Panc1 (cell line): ENCODE measurements at regions not wholly inside any gene's neighbourhood (a gene's known extent, or its start where the extent isn't known, plus 50 kb on each side); places are given as distances from the start of the nearest gene placed in this dataset.
"Not testable (repeated sequence)": the region's sequence is repeated elsewhere in the genome, so short reads cannot be mapped to it uniquely, and the experiment has no call there.

Source experiments
- ATAC-seq: fragments of 200-7000 bp; cut with Tn5 transposase; 2 replicates; pipeline ENCODE4 v1.9.1; 2020; ENCODE audit warnings: mild to moderate bottlenecking, moderate library complexity
- BruUV-seq: library from RNA; stranded (reverse); fragments of 400-500 nt; replicated peaks from 2 replicates; lab custom pipeline; 2021; lab: Mats Ljungman, UMichigan
- CTCF ChIA-PET: fragments of 300-600 bp; sonication (Branson Sonifier 250); formaldehyde crosslinking; loops from one replicate; lab custom pipeline; 2022; ENCODE audit warnings: antibody characterized with exemption; lab: Charles Lee
- POLR2A ChIA-PET: fragments of 300-600 bp; sonication (Branson Sonifier 250); formaldehyde crosslinking; loops from one replicate; lab custom pipeline; 2022; ENCODE audit warnings: antibody characterized with exemption; lab: Charles Lee
- DNase-seq: peaks from one replicate; pipeline ENCODE4 v3.0.0-alpha.2; 2010; ENCODE audit warnings: low read depth, low spot score
- H3K27ac ChIP-seq: 2 replicates; pipeline ENCODE4 v1.5.1; 2011; ENCODE audit warnings: mild to moderate bottlenecking, low read length, inconsistent platforms
- H3K27me3 ChIP-seq: fragments of 200-500 bp; sonication (Bioruptor generic); 2 replicates; pipeline ENCODE4 v1.6.0; 2014; ENCODE audit warnings: low read length, inconsistent platforms; ENCODE audit not compliant: control insufficient read depth, insufficient read depth
- H3K36me3 ChIP-seq: fragments of 200-500 bp; sonication (Bioruptor generic); 2 replicates; pipeline ENCODE4 v1.5.1; 2014; ENCODE audit warnings: inconsistent platforms, mild to moderate bottlenecking, low read length, moderate library complexity; ENCODE audit not compliant: control insufficient read depth, insufficient read depth
- H3K4me1 ChIP-seq: 2 replicates; pipeline ENCODE4 v1.5.1; 2011; ENCODE audit warnings: inconsistent platforms, mild to moderate bottlenecking, low read length, moderate library complexity; ENCODE audit not compliant: control insufficient read depth, insufficient read depth
- H3K4me3 ChIP-seq, 2 experiments: 2 replicates each; pipeline ENCODE4 v1.5.1; 2011 to 2012; ENCODE audit warnings: low read depth in 2 of 2, low read length in 2 of 2, mild to moderate bottlenecking in 2 of 2, inconsistent platforms in 1 of 2, moderate library complexity in 1 of 2
- H3K9me3 ChIP-seq: fragments of 200-500 bp; sonication (Bioruptor generic); 2 replicates; pipeline ENCODE4 v1.5.1; 2014; ENCODE audit warnings: low read depth, mild to moderate bottlenecking, inconsistent platforms, low read length, moderate library complexity; ENCODE audit not compliant: control insufficient read depth, insufficient read depth
- POLR2AphosphoS5 ChIP-seq: IDR thresholded peaks from 2 replicates; pipeline ENCODE4 v1.6.1; 2012; ENCODE audit warnings: mild to moderate bottlenecking, low read depth, low read length, moderate library complexity
- REST ChIP-seq, 2 experiments: IDR thresholded peaks; 2 replicates each; pipeline ENCODE4 v1.6.1; 2011 to 2012; ENCODE audit warnings: low read depth in 2 of 2, control low read depth in 1 of 2, low read length in 1 of 2, mild to moderate bottlenecking in 1 of 2, moderate library complexity in 1 of 2; ENCODE audit not compliant: insufficient read depth in 1 of 2
- SIN3A ChIP-seq: IDR thresholded peaks from 2 replicates; pipeline ENCODE4 v1.6.1; 2012; ENCODE audit warnings: low read depth, mild to moderate bottlenecking, low read length, moderate library complexity, borderline replicate concordance; ENCODE audit not compliant: insufficient read depth
- TCF7L2 ChIP-seq: IDR thresholded peaks from 2 replicates; pipeline ENCODE4 v1.6.1; 2011; ENCODE audit warnings: mild to moderate bottlenecking, low read depth, low read length, inconsistent platforms
- in situ Hi-C: cut with HindIII; loops from 2 replicates; pipeline ENCODE4 v1.10.0; 2016; ENCODE audit warnings: low sequenced_read_pairs, low pct_unique_long_range_greater_than_20kb
- intact Hi-C: fragments of 100-400 bp; cut with micrococcal nuclease; formaldehyde crosslinking; loops from one replicate; pipeline ENCODE4 v1.10.0; 2022; ENCODE audit not compliant: unreplicated experiment
- TF ChIP-seq, protein P1 (sequence below): fragments of 450-650 bp; IDR thresholded peaks from 2 replicates; pipeline ENCODE4 v1.5.1; 2017; ENCODE audit warnings: mild to moderate bottlenecking

DNA sequence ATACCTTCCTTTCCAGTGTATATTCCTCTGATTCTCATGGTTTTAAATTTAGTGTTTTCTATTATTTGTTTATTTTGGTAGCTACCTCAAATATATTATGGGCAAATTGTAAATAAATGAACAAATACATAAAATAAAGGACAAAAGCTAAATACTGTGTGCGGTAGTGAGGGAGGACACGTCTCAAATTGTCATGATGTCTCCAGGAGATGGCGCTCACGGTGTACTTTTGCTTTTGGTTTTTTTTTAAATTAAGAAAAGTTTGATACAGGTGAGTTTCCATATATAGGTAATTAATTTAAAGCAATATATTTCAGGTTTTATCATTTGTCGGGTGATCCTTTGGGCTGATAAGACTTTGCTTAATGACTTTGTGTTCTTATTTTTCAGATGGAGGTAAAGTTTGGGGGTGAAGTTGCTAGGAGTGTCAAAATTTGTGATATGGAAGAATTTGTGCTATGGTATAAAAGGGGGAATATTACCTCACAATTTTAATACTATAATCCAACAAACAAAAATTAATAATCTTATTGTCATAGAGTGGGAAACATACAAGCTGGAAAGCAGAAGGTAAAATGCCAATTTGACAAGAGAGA is 68.4 kb upstream of the TMEM229A start:
- no peak overlapping the region for H3K4me3 ChIP-seq
- H3K4me1 ChIP-seq = no peaks in the 10 kb centered on the region
- H3K36me3 ChIP-seq = no peaks in the 10 kb centered on the region
- TF ChIP-seq REST (IDR thresholded peaks at IDR 0.05; ENCODE audit: insufficient read depth in 1 of 2, low read depth in 2 of 2, low read length in 1 of 2) (no peak), POLR2AphosphoS5 (no peak), SIN3A (no peak)
- TF ChIP-seq, protein P1, sequence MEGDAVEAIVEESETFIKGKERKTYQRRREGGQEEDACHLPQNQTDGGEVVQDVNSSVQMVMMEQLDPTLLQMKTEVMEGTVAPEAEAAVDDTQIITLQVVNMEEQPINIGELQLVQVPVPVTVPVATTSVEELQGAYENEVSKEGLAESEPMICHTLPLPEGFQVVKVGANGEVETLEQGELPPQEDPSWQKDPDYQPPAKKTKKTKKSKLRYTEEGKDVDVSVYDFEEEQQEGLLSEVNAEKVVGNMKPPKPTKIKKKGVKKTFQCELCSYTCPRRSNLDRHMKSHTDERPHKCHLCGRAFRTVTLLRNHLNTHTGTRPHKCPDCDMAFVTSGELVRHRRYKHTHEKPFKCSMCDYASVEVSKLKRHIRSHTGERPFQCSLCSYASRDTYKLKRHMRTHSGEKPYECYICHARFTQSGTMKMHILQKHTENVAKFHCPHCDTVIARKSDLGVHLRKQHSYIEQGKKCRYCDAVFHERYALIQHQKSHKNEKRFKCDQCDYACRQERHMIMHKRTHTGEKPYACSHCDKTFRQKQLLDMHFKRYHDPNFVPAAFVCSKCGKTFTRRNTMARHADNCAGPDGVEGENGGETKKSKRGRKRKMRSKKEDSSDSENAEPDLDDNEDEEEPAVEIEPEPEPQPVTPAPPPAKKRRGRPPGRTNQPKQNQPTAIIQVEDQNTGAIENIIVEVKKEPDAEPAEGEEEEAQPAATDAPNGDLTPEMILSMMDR = peak; percentile 39; the same call in 1 of the 2 replicates
- BruUV-seq = no TSS peak
- ChIA-PET POLR2A (no interaction called here), CTCF (no interaction called here)
- intact Hi-C loops = no loop called here
- DNase-seq (no peak), ATAC-seq (no peak)
- no peaks in the 10 kb centered on the region for H3K27me3 ChIP-seq
- H3K9me3 ChIP-seq = no peaks in the 10 kb centered on the region
- no peak overlapping the region for H3K27ac ChIP-seq
- in situ Hi-C loops = no loop called here

GRCh38 chr7:124100190-124100589 is 67.3 kb upstream of the TMEM229A start:
- ATAC-seq (no peak), DNase-seq (no peak)
- TF ChIP-seq SIN3A (no peak), TCF7L2 (no peak), REST (IDR thresholded peaks at IDR 0.05; ENCODE audit: insufficient read depth in 1 of 2, low read depth in 2 of 2, low read length in 1 of 2) (no peak), POLR2AphosphoS5 (no peak)
- TF ChIP-seq, protein P1 = no peak
- H3K27me3 ChIP-seq = no peaks in the 10 kb centered on the region
- intact Hi-C loops = no loop called here
- in situ Hi-C loops = no loop called here
- BruUV-seq = no TSS peak
- no peaks in the 10 kb centered on the region for H3K36me3 ChIP-seq
- ChIA-PET POLR2A (no interaction called here), CTCF (no interaction called here)
- H3K4me3 ChIP-seq = no peak overlapping the region
- no peaks in the 10 kb centered on the region for H3K4me1 ChIP-seq
- H3K9me3 ChIP-seq = no peaks in the 10 kb centered on the region
- H3K27ac ChIP-seq = no peak overlapping the region

GRCh38 chr7:124099585-124099984 is 66.7 kb upstream of the TMEM229A start:
- BruUV-seq, H3K4me1 ChIP-seq, H3K36me3 ChIP-seq, intact Hi-C loops, in situ Hi-C loops, ATAC-seq, POLR2A ChIA-PET, DNase-seq, CTCF ChIA-PET, H3K27me3 ChIP-seq, H3K9me3 ChIP-seq, H3K27ac ChIP-seq: not testable (repeated sequence)
- H3K4me3 ChIP-seq = peak overlapping the region in 1 of 2 experiments; percentile 7; a peak in 1 of 4 replicates
